Thyroid gland (tissue), 4 donors: ENCODE measurements at regions not wholly inside any gene's neighbourhood (a gene's known extent, or its start where the extent isn't known, plus 50 kb on each side); places are given as distances from the start of the nearest gene placed in this dataset.

Source experiments
- DNase-seq, 2 donors: peaks; one replicate each; pipeline ENCODE4 v3.0.0-alpha.2; 2019
- H3K27ac ChIP-seq, 3 donors: fragments of 200-600 bp; sonication (generic); 1 replicate in 2 of 3; 2 replicates in 1 of 3; pipeline ENCODE4 v1.5.1; 2016 to 2019; ENCODE audit warnings: mild to moderate bottlenecking in 1 of 3, moderate library complexity in 1 of 3
- H3K27me3 ChIP-seq: fragments of 200-600 bp; sonication (generic); one replicate; pipeline ENCODE4 v1.5.1; 2019
- H3K36me3 ChIP-seq, 2 donors: fragments of 200-600 bp; sonication (generic); one replicate each; pipeline ENCODE4 v1.5.1; 2016 to 2019
- H3K4me1 ChIP-seq, 2 donors: fragments of 200-600 bp; sonication (generic); one replicate each; pipeline ENCODE4 v1.5.1; 2017 to 2019
- H3K4me3 ChIP-seq, 3 donors: fragments of 200-600 bp; sonication (generic); replicated peaks in 1 of 3; 1 replicate in 2 of 3; 2 replicates in 1 of 3; pipeline ENCODE4 v1.5.1; 2016; ENCODE audit warnings: mild to moderate bottlenecking in 1 of 3
- H3K9me3 ChIP-seq: fragments of 200-600 bp; sonication (generic); one replicate; pipeline ENCODE4 v1.5.1; 2017
- CTCF ChIP-seq, 6 experiments: fragments of 200-600 bp in 3 of 6; fragments of 450-650 bp in 3 of 6; sonication (generic) in 3 of 6; IDR thresholded peaks; one replicate each; pipeline ENCODE4 v1.5.1; 2016 to 2019; ENCODE audit warnings: antibody characterized with exemption in 6 of 6, mild to moderate bottlenecking in 2 of 6, inconsistent platforms in 1 of 6, moderate library complexity in 1 of 6
- POLR2A ChIP-seq, 2 donors: fragments of 450-650 bp; IDR thresholded peaks; one replicate each; pipeline ENCODE4 v1.6.1; 2017; ENCODE audit warnings: antibody characterized with exemption in 2 of 2, mild to moderate bottlenecking in 2 of 2, moderate library complexity in 1 of 2
- WGBS, 2 donors: methylation state at CpG; one replicate each; pipeline ENCODE4 v1.1.5; 2017; 5-methylcytosine and 5-hydroxymethylcytosine counted together
- intact Hi-C: fragments of 100-400 bp; cut with DNase I; formaldehyde crosslinking; loops from one replicate; pipeline ENCODE4 v1.15.1; 2023

DNA sequence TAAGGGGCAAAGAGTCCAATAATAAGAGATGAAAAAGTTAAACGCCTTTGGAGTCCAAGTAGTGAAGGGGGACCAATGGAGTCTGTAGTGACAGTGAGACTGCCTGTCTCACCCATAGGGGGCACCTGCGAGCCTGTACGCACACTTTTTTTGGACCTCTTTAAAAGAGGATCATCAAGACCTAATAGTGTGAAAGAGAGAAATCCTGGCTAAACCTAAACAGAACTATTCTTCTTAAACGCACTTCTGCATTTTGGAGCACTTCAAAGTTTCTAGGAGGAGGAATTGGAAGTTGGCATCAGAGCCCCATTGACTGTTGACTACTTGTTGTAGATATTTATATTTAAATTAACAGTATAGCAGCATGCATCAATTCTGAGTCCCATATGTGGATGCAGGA is 636.1 kb upstream of the KLF4 start:
- no peak for DNase-seq
- TF ChIP-seq CTCF (IDR thresholded peaks at IDR 0.05) (peak in 1 of 6 experiments; percentile 8), POLR2A (IDR thresholded peaks at IDR 0.05) (no peak)
- no peaks in the 10 kb centered on the region for H3K4me1 ChIP-seq
- no peaks in the 10 kb centered on the region for H3K9me3 ChIP-seq
- H3K4me3 ChIP-seq = no peak overlapping the region
- no peaks in the 10 kb centered on the region for H3K27me3 ChIP-seq
- WGBS, 2 donors = 86 to 87% methylated on average over 4 of the region's 4 CpGs
- no peaks in the 10 kb centered on the region for H3K36me3 ChIP-seq
- H3K27ac ChIP-seq = no peak overlapping the region
- intact Hi-C loops = no loop called here

GRCh38 chr9:108119530-108120113 is 630.1 kb upstream of the KLF4 start:
- DNase-seq = no peak

GRCh38 chr9:108117795-108118194 is 628.2 kb upstream of the KLF4 start:
- intact Hi-C loops = no loop called here
- H3K27me3 ChIP-seq = no peaks in the 10 kb centered on the region
- DNase-seq = no peak
- TF ChIP-seq CTCF (IDR thresholded peaks at IDR 0.05) (no peak), POLR2A (IDR thresholded peaks at IDR 0.05) (no peak)
- 44 to 52% methylated on average over 3 of the region's 3 CpGs for WGBS, 2 donors
- H3K36me3 ChIP-seq = no peaks in the 10 kb centered on the region
- H3K27ac ChIP-seq = no peak overlapping the region
- H3K9me3 ChIP-seq = no peaks in the 10 kb centered on the region
- H3K4me1 ChIP-seq = no peaks in the 10 kb centered on the region
- H3K4me3 ChIP-seq = no peak overlapping the region

More at GRCh38 chr9:108119530-108120113, 630.1 kb upstream of the KLF4 start:
- no peaks in the 10 kb centered on the region for H3K9me3 ChIP-seq
- H3K4me1 ChIP-seq = no peaks in the 10 kb centered on the region
- H3K27ac ChIP-seq = no peak overlapping the region
- intact Hi-C loops = no loop called here
- H3K36me3 ChIP-seq = no peaks in the 10 kb centered on the region
- H3K27me3 ChIP-seq = no peaks in the 10 kb centered on the region
- TF ChIP-seq POLR2A (IDR thresholded peaks at IDR 0.05) (no peak), CTCF (IDR thresholded peaks at IDR 0.05) (no peak)
- 88 to 92% methylated on average over 10 to 11 of the region's 11 CpGs for WGBS, 2 donors
- no peak overlapping the region for H3K4me3 ChIP-seq

- H3K4me3 ChIP-seq = no peak overlapping the region
- H3K9me3 ChIP-seq = no peaks in the 10 kb centered on the region
- TF ChIP-seq CTCF (IDR thresholded peaks at IDR 0.05) (no peak), POLR2A (IDR thresholded peaks at IDR 0.05) (no peak)
- no peak for DNase-seq
- H3K4me1 ChIP-seq = no peaks in the 10 kb centered on the region
- H3K27ac ChIP-seq = no peak overlapping the region
- 92 to 96% methylated on average over 2 of the region's 2 CpGs for WGBS, 2 donors
- H3K27me3 ChIP-seq = no peaks in the 10 kb centered on the region
- H3K36me3 ChIP-seq = no peaks in the 10 kb centered on the region
- intact Hi-C loops = no loop called here
Observed at GRCh38 chr9:108117306-108117705, 627.7 kb upstream of the KLF4 start.

GRCh38 chr9:108113596-108113995 is 624.0 kb upstream of the KLF4 start:
- Histone ChIP-seq H3K27ac (no peak overlapping the region), H3K27me3 (no peaks in the 10 kb centered on the region), H3K4me3 (no peak overlapping the region), H3K9me3 (no peaks in the 10 kb centered on the region), H3K36me3 (no peaks in the 10 kb centered on the region), H3K4me1 (no peaks in the 10 kb centered on the region)
- no peak for DNase-seq
- intact Hi-C loops = no loop called here
- no peak for TF ChIP-seq CTCF (IDR thresholded peaks at IDR 0.05)
- no peak for TF ChIP-seq POLR2A (IDR thresholded peaks at IDR 0.05)
- WGBS, 2 donors = 87 to 88% methylated on average over 2 of the region's 2 CpGs
